ENCODE measurements at regions not wholly inside any gene's neighbourhood (a gene's known extent, or its start where the extent isn't known, plus 50 kb on each side); places are given as distances from the start of the nearest gene placed in this dataset.
A peak's percentile ranks its signal among the peaks of the same experiment; 100 is the strongest.

GRCh38 chr7:85287106-85287825, 100.4 kb upstream of the SEMA3D start:
- Mint-ChIP-seq H3K9me3 (no peaks in the 10 kb centered on the region), H3K4me1 (ENCODE audit: low read depth) (peaks cover 12% of the 10 kb centered on the region), H3K4me3 (no peak overlapping the region), H3K36me3 (ENCODE audit: low read depth) (no peaks in the 10 kb centered on the region), H3K27ac (no peak overlapping the region), H3K27me3 (ENCODE audit: insufficient read depth) (no peaks in the 10 kb centered on the region; the same call in 1 of the 2 replicates)
- TF ChIP-seq, protein P1, sequence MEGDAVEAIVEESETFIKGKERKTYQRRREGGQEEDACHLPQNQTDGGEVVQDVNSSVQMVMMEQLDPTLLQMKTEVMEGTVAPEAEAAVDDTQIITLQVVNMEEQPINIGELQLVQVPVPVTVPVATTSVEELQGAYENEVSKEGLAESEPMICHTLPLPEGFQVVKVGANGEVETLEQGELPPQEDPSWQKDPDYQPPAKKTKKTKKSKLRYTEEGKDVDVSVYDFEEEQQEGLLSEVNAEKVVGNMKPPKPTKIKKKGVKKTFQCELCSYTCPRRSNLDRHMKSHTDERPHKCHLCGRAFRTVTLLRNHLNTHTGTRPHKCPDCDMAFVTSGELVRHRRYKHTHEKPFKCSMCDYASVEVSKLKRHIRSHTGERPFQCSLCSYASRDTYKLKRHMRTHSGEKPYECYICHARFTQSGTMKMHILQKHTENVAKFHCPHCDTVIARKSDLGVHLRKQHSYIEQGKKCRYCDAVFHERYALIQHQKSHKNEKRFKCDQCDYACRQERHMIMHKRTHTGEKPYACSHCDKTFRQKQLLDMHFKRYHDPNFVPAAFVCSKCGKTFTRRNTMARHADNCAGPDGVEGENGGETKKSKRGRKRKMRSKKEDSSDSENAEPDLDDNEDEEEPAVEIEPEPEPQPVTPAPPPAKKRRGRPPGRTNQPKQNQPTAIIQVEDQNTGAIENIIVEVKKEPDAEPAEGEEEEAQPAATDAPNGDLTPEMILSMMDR (IDR thresholded peaks at IDR 0.05), result no peak
- peak; percentile 71 for DNase-seq

DNA sequence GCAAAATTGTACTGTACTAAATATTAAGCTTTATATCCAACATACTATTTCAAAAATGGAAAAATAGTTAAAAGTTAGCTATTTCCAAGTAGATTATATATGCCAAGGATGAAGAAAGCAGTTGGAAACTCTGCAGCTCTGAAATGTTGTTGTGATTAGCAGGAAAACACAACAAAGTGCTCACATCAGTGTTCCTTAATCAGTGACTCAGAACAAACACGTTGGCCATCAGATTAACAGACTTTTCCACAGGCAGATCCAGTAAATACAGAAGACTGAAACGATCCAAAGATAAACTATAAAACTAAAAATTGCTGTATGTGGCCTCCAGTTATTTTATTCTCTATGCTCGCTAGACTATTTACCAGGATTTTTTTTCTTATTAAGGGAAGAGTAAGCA, 99.6 kb upstream of the SEMA3D start:
- H3K36me3 Mint-ChIP-seq (ENCODE audit: low read depth), result no peaks in the 10 kb centered on the region
- peaks cover 12% of the 10 kb centered on the region for H3K4me1 Mint-ChIP-seq (ENCODE audit: low read depth)
- H3K9me3 Mint-ChIP-seq, result no peaks in the 10 kb centered on the region
- H3K27me3 Mint-ChIP-seq (ENCODE audit: insufficient read depth), result no peaks in the 10 kb centered on the region; the same call in 1 of the 2 replicates
- H3K27ac Mint-ChIP-seq, result no peak overlapping the region
- no peak for DNase-seq
- TF ChIP-seq, protein P1 (IDR thresholded peaks at IDR 0.05), result no peak
- no peak overlapping the region for H3K4me3 Mint-ChIP-seq

DNA sequence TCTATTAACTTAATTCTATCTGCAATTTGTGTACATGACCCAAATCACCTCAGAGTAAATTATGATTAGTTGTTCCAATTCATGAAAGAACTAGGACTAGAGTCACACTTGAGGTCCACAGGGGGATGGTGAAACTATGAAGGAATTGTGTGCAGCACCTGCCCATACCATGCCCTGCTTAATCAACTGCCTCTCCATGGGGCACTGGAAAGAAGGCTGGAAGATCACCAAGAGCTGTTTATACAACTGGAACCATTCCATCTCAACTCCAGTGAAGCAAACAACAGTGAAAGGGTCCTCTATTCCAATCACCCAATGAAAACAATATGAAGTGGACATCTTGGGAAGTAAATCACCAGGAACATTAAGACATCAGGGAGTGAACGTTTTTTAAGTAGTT, 98.7 kb upstream of the SEMA3D start:
- no peaks in the 10 kb centered on the region; the same call in 1 of the 2 replicates for H3K27me3 Mint-ChIP-seq (ENCODE audit: insufficient read depth)
- H3K4me3 Mint-ChIP-seq, result no peak overlapping the region
- H3K4me1 Mint-ChIP-seq (ENCODE audit: low read depth), result peaks cover 12% of the 10 kb centered on the region
- H3K36me3 Mint-ChIP-seq (ENCODE audit: low read depth), result no peaks in the 10 kb centered on the region
- no peak overlapping the region for H3K27ac Mint-ChIP-seq
- H3K9me3 Mint-ChIP-seq, result no peaks in the 10 kb centered on the region
- no peak for DNase-seq
- TF ChIP-seq, protein P1 (IDR thresholded peaks at IDR 0.05), result no peak

DNA sequence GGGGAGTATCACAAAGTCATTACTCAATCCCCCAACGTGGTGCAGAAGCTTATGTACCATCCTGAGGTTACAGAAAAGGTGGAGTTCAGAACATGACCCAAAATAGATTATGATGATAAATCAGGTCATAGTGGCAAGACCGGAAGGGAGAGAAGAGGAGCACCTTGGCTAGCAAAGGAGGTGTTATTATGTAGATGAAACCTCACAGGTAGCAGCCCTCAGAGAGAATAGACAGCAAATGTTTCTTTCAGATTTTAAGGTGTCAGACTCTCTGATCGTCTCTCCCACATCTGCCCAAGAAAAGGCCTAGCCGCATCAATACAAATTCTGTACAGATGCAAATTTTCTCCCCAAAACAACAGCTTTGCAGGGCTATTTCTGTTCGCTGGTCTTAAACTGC, 88.3 kb upstream of the SEMA3D start:
- DNase-seq, result no peak
- no peaks in the 10 kb centered on the region for H3K36me3 Mint-ChIP-seq (ENCODE audit: low read depth)
- H3K27ac Mint-ChIP-seq, result no peak overlapping the region
- H3K4me3 Mint-ChIP-seq, result no peak overlapping the region
- no peaks in the 10 kb centered on the region for H3K9me3 Mint-ChIP-seq
- no peaks in the 10 kb centered on the region for H3K27me3 Mint-ChIP-seq (ENCODE audit: insufficient read depth)
- TF ChIP-seq, protein P1 (IDR thresholded peaks at IDR 0.05), result no peak
- H3K4me1 Mint-ChIP-seq (ENCODE audit: low read depth), result 0 out of 2 replicates have a peak, but pooled peaks cover 5% of the 10 kb centered on the region

- TF ChIP-seq, protein P1 (IDR thresholded peaks at IDR 0.05), result no peak
- Mint-ChIP-seq H3K27ac (no peak overlapping the region), H3K9me3 (no peaks in the 10 kb centered on the region), H3K4me1 (ENCODE audit: low read depth) (0 out of 2 replicates have a peak, but pooled peaks cover 5% of the 10 kb centered on the region), H3K27me3 (ENCODE audit: insufficient read depth) (no peaks in the 10 kb centered on the region; the same call in 1 of the 2 replicates), H3K4me3 (no peak overlapping the region), H3K36me3 (ENCODE audit: low read depth) (no peaks in the 10 kb centered on the region)
- DNase-seq, result no peak
Measured at GRCh38 chr7:85274454-85274853, 87.6 kb upstream of the SEMA3D start.
